Fibroblast of the conjunctiva (primary cell): ENCODE measurements at regions not wholly inside any gene's neighbourhood (a gene's known extent, or its start where the extent isn't known, plus 50 kb on each side); places are given as distances from the start of the nearest gene placed in this dataset.
"Not testable (repeated sequence)": the region's sequence is repeated elsewhere in the genome, so short reads cannot be mapped to it uniquely, and the experiment has no call there.

Experiments
- DNase-seq: peaks from one replicate; pipeline ENCODE4 v3.0.0-alpha.2; 2010; ENCODE audit warnings: low read depth

DNA sequence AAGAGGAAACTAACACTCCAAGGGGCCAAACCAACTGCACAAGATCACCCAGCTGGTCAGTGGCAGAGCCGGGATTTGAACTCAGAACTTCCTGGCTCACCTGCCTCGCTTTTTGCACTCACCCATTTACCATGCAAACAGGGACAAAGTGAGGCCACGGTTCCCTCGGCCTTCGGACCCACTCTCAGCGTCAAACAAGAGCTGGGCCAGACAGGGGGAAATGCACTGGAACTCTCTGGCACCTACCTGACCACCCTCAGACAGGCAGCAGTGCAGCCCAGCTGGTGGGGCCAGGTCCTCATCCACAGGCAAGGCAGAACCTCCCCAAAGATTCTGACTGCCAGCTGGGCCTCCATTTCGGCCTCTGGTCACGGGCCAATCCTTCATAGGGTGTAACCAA lies 93.7 kb upstream of the SRSF6 start:
- DNase-seq, result no peak

- no peak for DNase-seq
These were observed 94.2 kb upstream of the SRSF6 start for GRCh38 chr20:43363506-43363905.

- DNase-seq, result no peak
These were observed 96.2 kb upstream of the SRSF6 start for GRCh38 chr20:43361526-43361925.

DNA sequence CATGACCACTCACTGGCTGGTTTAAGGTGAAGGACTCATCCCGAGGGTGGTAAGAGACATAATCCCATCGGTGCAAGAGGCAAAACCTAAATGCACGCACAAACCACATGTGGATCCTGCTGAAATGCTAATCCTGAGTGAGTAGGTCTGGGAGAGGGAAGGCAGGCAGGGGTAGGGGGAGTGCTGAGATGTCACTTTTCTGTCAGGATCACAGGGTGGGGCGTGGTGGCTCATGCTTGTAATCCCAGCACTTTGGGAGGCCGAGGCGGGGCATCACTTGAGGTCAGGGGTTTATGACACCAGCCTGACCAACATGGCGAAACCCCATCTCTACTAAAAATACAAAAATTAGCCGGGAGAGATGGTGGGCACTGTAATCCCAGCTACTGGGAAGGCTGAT lies 97.7 kb upstream of the SRSF6 start:
- DNase-seq, result no peak

GRCh38 chr20:43358811-43359210 lies 98.9 kb upstream of the SRSF6 start:
- DNase-seq, result no peak

GRCh38 chr20:43357352-43357751 lies 100.3 kb upstream of the SRSF6 start:
- no peak for DNase-seq

DNA sequence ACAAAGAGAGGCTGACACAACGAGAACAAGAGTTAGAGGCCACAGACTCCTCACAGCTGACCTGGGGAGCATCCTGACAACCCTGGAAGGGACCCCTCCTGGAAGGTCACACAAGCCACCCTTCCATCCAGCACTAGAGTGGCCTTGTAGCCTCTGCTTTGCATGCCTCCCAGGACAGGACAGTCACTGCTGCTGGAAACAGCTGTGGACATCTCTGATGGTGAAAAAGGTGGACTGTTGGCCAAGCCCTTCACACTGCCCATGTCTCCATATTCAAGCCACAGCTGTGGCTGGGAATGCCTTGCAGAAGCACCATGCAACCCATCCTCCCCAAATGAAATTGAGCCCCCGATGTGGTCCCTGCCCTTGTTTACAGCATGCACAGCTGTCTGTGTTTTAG lies 102.1 kb upstream of the SRSF6 start:
- DNase-seq, result no peak

- DNase-seq, result no peak
These were observed 104.7 kb upstream of the SRSF6 start for GRCh38 chr20:43352996-43353395.

DNA sequence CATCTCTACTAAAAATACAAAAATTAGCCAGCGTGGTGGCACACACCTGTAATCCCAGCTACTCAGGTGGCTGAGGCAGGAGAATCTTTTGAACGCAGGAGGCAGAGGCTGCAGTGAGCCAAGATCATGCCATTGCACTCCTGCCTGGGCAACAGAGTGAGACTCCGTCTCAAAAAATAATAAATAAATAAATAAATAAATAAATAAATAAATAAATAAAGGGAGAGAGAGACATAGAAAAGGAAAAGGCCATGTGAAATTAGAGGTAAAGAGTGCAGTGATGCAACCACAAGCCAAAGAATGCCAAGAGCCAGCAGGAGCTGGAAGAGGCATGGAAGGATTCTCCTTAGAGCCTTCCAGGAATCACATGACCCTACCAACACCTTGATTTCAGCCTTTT lies 107.0 kb upstream of the SRSF6 start:
- not testable (repeated sequence) for DNase-seq

DNA sequence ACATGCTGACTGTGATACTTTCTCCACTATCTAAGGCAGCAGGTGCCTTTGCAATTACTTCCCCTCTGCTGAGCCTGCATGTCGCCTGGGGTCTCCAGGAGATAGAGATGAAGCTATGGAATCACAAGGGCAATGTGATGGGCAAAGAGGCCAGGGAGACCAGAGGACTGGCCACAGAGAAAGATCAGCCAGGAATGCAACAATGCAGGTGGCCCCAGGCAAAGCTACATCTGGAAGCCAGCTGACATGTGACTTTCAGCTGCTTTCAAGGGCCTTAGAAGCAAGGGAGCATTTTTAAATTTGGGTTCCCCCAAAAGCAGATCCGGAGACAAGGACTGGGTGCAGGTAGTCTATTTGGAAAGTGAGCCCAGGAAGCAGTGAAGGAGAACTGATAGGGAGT lies 107.9 kb upstream of the SRSF6 start:
- DNase-seq, result no peak

DNA sequence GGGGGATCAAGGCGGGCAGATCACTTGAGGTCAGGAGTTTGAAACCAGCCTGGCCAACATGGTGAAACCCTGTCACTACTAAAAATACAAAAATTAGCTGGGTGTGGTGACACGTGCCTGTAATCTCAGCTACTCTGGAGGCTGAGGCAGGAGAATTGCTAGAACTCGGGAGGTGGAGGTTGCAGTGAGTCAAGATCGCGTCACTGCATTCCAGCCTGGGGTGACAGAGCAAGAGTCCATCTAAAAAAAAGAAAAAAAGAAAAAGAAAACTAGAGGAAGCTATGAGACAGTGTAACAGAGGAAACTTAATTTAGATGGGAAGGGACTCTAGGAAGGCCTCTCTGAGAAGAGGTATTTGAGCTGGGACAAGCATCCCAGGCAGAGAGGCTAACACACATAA lies 109.9 kb upstream of the SRSF6 start:
- DNase-seq, result not testable (repeated sequence)

DNA sequence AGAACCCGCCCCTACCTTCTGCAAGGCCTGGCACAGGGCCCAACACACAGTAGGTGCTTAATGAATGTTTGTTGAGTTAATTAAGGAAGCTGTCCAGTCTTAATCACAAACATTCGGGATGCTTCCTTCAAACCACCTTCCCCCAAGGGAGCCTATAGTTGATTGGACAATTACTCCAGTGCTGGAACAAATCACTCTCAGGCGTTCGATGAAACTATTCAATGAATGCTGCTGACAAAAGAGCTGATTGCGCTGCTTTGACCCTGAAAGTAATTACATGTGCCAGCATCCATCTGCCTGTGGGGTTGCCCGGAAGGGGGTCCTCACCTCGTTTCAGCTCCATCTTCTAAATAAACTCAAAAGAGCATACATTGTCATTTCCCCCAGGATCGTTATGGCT lies 112.0 kb upstream of the SRSF6 start:
- no peak for DNase-seq

DNA sequence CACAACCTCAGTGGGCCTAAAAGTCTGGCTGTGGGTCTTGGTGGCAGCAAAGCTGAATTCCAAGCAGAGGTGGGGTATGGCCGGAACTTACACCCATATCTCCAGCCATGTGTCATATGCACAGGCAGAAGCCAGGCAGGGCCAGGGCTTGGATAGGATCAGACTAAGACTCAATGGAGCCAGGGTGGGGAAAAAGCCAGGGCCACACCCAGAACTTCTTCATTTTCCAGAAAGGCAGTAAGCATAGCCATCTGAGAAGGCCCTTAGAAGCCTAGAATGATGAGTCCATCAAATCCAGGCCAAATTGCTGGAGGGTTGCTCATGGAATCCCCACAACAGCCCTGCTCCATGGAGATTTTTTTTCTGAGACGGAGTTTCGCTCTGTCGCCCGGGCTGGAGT lies 116.2 kb upstream of the SRSF6 start:
- DNase-seq, result no peak

GRCh38 chr20:43337036-43337435 lies 120.7 kb upstream of the SRSF6 start:
- DNase-seq, result no peak

DNA sequence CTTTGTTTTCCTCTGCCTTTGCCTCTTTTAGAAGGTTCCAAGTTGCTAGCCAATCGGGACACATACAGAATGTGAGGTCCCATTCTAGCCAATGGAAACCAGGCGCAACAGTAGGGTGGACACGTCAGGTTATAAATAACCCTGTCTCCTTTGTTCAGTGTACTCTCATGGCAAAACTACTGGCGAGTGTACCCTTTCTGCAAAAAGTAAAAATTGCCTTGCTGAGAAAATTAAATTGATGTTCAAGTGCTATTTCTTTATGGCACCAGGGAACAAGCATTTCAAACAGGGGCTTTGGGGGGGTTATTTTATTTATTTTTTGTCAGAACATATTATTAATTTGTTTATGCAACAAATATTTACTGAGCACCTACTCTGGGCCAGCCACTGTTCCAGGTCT lies 123.6 kb upstream of the SRSF6 start:
- no peak for DNase-seq

GRCh38 chr20:43331906-43332305 lies 125.8 kb upstream of the SRSF6 start:
- DNase-seq, result no peak

DNA sequence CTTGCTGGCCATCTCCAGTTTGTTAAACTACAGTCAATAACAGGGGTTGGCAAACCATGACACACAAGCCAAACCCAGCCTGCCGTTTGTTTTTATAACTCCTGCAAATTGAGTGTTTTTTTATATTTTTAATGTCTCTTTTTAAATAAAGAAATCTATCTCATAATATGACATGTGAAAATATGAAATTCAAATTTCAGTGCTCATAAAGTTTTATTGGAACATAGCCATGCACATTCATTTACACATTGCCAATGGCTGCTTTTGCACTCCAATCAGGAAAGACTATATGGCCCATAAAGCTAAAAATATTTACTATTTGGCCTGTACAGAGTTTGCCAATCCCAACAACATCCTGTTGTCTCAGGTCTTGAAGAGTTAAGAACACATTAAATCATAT lies 129.0 kb upstream of the SRSF6 start:
- DNase-seq, result no peak

DNA sequence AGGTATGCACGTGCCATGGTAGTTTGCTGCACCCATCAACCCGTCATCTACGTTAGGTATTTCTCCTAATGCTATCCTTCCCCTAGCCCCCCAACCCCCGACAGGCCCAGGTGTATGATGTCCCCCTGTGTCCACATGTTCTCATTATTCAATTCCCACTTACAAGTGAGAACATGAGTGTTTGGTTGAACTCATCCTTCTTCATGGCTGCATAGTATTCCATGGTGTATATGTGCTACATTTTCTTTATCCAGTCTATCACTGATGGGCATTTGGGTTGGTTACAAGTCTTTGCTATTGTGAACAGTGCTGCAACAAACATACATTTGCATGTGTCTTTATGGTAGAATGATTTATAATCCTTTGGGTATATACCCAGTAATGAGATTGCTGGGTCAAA lies 130.5 kb upstream of the SRSF6 start:
- not testable (repeated sequence) for DNase-seq

- no peak for DNase-seq
These were observed 131.8 kb upstream of the SRSF6 start for GRCh38 chr20:43325926-43326325.

- no peak for DNase-seq
These were observed 133.9 kb upstream of the PTPRT start for GRCh38 chr20:43323592-43323991.

DNA sequence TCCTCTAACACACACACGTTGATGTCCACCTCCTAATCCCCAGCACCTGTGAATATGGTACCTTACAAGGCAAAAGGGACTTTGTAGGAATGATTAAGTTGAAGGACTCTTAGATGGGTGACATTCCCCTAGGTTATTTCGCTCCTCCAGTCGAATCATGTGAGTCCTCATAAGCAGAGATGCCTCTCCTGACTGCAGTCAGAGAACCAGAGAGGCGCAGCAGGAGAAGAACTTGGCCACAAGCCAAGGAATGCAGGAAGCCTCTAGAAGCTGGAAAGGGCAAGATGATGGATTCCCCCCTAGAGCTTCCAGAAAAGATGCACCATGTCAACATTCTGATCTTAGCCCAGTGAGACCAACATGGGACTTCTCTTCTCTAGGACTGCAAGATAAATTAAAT lies 133.1 kb upstream of the PTPRT start:
- DNase-seq, result no peak

DNA sequence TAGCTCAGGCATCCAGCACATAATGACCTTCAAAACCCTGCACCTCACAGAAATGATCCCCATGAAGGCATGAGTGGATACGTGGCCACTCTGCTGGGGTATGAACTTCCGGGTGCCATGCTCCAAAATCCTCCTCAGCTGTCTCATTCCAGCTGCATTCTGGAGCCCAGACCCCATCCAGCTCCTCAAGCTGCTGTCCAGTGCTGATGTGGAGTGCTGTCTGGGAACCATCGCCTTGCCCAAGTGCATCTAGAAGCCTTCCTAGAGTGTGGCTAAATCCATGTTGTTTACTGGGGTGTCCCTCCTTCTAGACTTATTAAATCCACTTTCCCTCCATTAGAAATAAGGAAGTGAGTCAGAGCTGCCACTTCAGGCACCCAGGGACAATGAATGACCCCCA lies 130.8 kb upstream of the PTPRT start:
- DNase-seq, result no peak

GRCh38 chr20:43318755-43319297 lies 129.1 kb upstream of the PTPRT start:
- no peak for DNase-seq

DNA sequence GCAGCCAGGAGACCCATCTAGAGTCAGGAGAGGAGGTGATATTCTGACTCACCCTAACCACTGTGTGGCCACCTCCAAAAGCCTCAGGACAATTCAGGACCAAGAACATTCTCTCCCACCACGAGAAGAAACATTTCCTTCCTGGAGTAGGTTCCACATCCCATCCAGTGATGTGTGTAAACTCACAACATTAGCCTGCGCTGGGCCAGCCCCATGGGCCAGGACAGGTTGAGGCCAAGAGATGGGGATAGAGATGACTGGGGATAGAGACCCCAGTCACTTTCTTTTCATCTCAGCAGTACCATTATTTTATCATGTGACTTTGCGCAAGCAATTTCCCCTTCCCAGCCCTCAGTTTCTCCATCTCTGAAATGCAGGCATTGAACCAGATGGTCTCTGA lies 126.6 kb upstream of the PTPRT start:
- no peak for DNase-seq

GRCh38 chr20:43309266-43309665 lies 119.6 kb upstream of the PTPRT start:
- DNase-seq, result no peak
